Lung (tissue), 11 donors: ENCODE measurements at regions not wholly inside any gene's neighbourhood (a gene's known extent, or its start where the extent isn't known, plus 50 kb on each side); places are given as distances from the start of the nearest gene placed in this dataset.
A peak's percentile ranks its signal among the peaks of the same experiment; 100 is the strongest.

Experiments used
- ATAC-seq: fragments of 200-7000 bp; cut with Tn5 transposase; one replicate; pipeline ENCODE4 v1.9.1; 2020; ENCODE audit warnings: moderate number of reproducible peaks; ENCODE audit not compliant: insufficient read depth, low FRiP score
- DNase-seq, 3 donors: peaks; one replicate each; pipeline ENCODE4 v3.0.0-alpha.2; 2013 to 2017
- H3K27ac ChIP-seq, 2 donors: one replicate each; pipeline ENCODE4 v1.5.1; 2013; ENCODE audit warnings: mild to moderate bottlenecking in 2 of 2, moderate library complexity in 2 of 2, control low read depth in 1 of 2, inconsistent platforms in 1 of 2, low read depth in 1 of 2, low read length in 1 of 2
- H3K27me3 ChIP-seq, 3 donors: one replicate each; pipeline ENCODE4 v1.5.1; 2013; ENCODE audit warnings: low read length in 2 of 3; ENCODE audit not compliant: control insufficient read depth in 3 of 3, insufficient read depth in 3 of 3
- H3K36me3 ChIP-seq, 4 donors: one replicate each; pipeline ENCODE4 v1.5.1; 2013; ENCODE audit warnings: low read length in 4 of 4, mild to moderate bottlenecking in 1 of 4, moderate library complexity in 1 of 4; ENCODE audit not compliant: control insufficient read depth in 4 of 4, insufficient read depth in 4 of 4
- H3K4me1 ChIP-seq, 5 donors: one replicate each; pipeline ENCODE4 v1.5.1; 2013; ENCODE audit warnings: low read length in 5 of 5, mild to moderate bottlenecking in 2 of 5, moderate library complexity in 1 of 5; ENCODE audit not compliant: control insufficient read depth in 5 of 5, insufficient read depth in 5 of 5
- H3K4me3 ChIP-seq: one replicate; pipeline ENCODE4 v1.5.1; 2013; ENCODE audit warnings: mild to moderate bottlenecking, control low read depth, moderate library complexity
- H3K9ac ChIP-seq, 2 donors: one replicate each; pipeline ENCODE4 v1.5.1; 2013; ENCODE audit warnings: low read length in 2 of 2, control low read depth in 1 of 2; ENCODE audit not compliant: insufficient read depth in 1 of 2
- H3K9me3 ChIP-seq, 4 donors: one replicate each; pipeline ENCODE4 v1.5.1; 2013; ENCODE audit warnings: low read length in 3 of 4, mild to moderate bottlenecking in 1 of 4, moderate library complexity in 1 of 4; ENCODE audit not compliant: control insufficient read depth in 4 of 4, insufficient read depth in 3 of 4
- CTCF ChIP-seq: IDR thresholded peaks from 2 replicates; pipeline ENCODE4 v1.5.1; 2012; ENCODE audit warnings: mild to moderate bottlenecking; ENCODE audit errors: control extremely low read depth, extremely low read depth
- WGBS, 2 donors: extraction: QIAGEN DNeasy Blood & Tissue Kit; methylation state at CpG; one replicate each; pipeline ENCODE4 v1.1.7; 2013; 5-methylcytosine and 5-hydroxymethylcytosine counted together
- donor health status: control.
- donor health status: control.
- donor health status: Bipolar disorder and iron deficiency.
- donor health status: healthy.
- donor health status: DM: yes; HTN: yes; CAD: no.

GRCh38 chr22:46097268-46097900 lies 52.9 kb upstream of the PPARA start:
- H3K27ac ChIP-seq, result peak overlapping the region in 1 of 2 donors; percentile 15
- peaks cover 0 to 24% (median 0%) of the 10 kb centered on the region in 5 donors for H3K4me1 ChIP-seq
- H3K9me3 ChIP-seq, result no peaks in the 10 kb centered on the region
- H3K9ac ChIP-seq, result no peak overlapping the region
- DNase-seq, result no peak
- TF ChIP-seq CTCF, result no peak
- no peak overlapping the region for H3K4me3 ChIP-seq
- H3K27me3 ChIP-seq, result no peaks in the 10 kb centered on the region
- no peak for ATAC-seq
- H3K36me3 ChIP-seq, result peaks cover 5 to 62% (median 26%) of the 10 kb centered on the region in 4 donors
- 84 to 89% methylated on average over 13 of the region's 13 CpGs for WGBS, 2 donors

GRCh38 chr22:46098525-46099475 lies 51.5 kb upstream of the PPARA start:
- peaks cover 0 to 32% (median 0%) of the 10 kb centered on the region in 5 donors for H3K4me1 ChIP-seq
- no peak for TF ChIP-seq CTCF
- no peak overlapping the region for H3K4me3 ChIP-seq
- WGBS, 2 donors, result 85 to 88% methylated on average over 31 of the region's 31 CpGs
- peaks cover 5 to 68% (median 29%) of the 10 kb centered on the region in 4 donors for H3K36me3 ChIP-seq
- H3K27ac ChIP-seq, result peak overlapping the region in 1 of 2 donors; percentile 2
- ATAC-seq, result no peak
- no peak for DNase-seq
- H3K9ac ChIP-seq, result no peak overlapping the region
- H3K27me3 ChIP-seq, result no peaks in the 10 kb centered on the region
- H3K9me3 ChIP-seq, result no peaks in the 10 kb centered on the region

- Histone ChIP-seq H3K27me3 (no peaks in the 10 kb centered on the region), H3K27ac (peak overlapping the region in 1 of 2 donors; percentile 54), H3K36me3 (peaks cover 5 to 70% (median 27%) of the 10 kb centered on the region in 4 donors), H3K4me1 (peaks cover 0 to 34% (median 0%) of the 10 kb centered on the region in 5 donors), H3K9me3 (no peaks in the 10 kb centered on the region), H3K9ac (no peak overlapping the region), H3K4me3 (no peak overlapping the region)
- WGBS, 2 donors, result 73 to 84% methylated on average over 4 of the region's 4 CpGs
- ATAC-seq, result no peak
- DNase-seq, result no peak
- no peak for TF ChIP-seq CTCF
Observed at GRCh38 chr22:46099740-46100139, 50.6 kb upstream of the PPARA start.
